Liver (tissue), 3 donors: ENCODE measurements at regions not wholly inside any gene's neighbourhood (a gene's known extent, or its start where the extent isn't known, plus 50 kb on each side); places are given as distances from the start of the nearest gene placed in this dataset.

Source experiments
- ATF3 ChIP-seq: IDR thresholded peaks from 2 replicates; pipeline ENCODE4 v1.6.1; 2016; ENCODE audit warnings: antibody characterized with exemption
- CTCF ChIP-seq: fragments of 150-350 bp; IDR thresholded peaks from 2 replicates; pipeline ENCODE4 v1.5.1; 2017; ENCODE audit warnings: improper control_type of control experiment, low read depth, low read length; ENCODE audit not compliant: missing input control
- HNF4G ChIP-seq: IDR thresholded peaks from 2 replicates; pipeline ENCODE4 v1.6.1; 2016; ENCODE audit warnings: antibody characterized with exemption
- MAX ChIP-seq: IDR thresholded peaks from 2 replicates; pipeline ENCODE4 v1.6.1; 2016; ENCODE audit warnings: antibody characterized with exemption
- RAD21 ChIP-seq, 2 donors: IDR thresholded peaks; 2 replicates each; pipeline ENCODE4 v1.6.1; 2016; ENCODE audit warnings: antibody characterized with exemption in 2 of 2, mild to moderate bottlenecking in 2 of 2
- REST ChIP-seq: IDR thresholded peaks from 2 replicates; pipeline ENCODE4 v1.6.1; 2016; ENCODE audit warnings: antibody characterized with exemption, mild to moderate bottlenecking
- SP1 ChIP-seq: IDR thresholded peaks from 2 replicates; pipeline ENCODE4 v1.6.1; 2018; ENCODE audit warnings: antibody characterized with exemption, mild to moderate bottlenecking
- YY1 ChIP-seq: IDR thresholded peaks from 2 replicates; pipeline ENCODE4 v1.6.1; 2016; ENCODE audit warnings: antibody characterized with exemption, mild to moderate bottlenecking
- donor health status: healthy.
- donor health status: healthy.

- TF ChIP-seq ATF3 (no peak), CTCF (no peak), MAX (no peak), YY1 (no peak), SP1 (no peak), RAD21 (IDR thresholded peaks at IDR 0.05) (no peak), REST (no peak), HNF4G (no peak)
These were observed 624.8 kb downstream of the DACH1 start for GRCh38 chr13:71242201-71242600.
